Left kidney (tissue), 1 donor: ENCODE measurements at regions not wholly inside any gene's neighbourhood (a gene's known extent, or its start where the extent isn't known, plus 50 kb on each side); places are given as distances from the start of the nearest gene placed in this dataset.
"Not testable (repeated sequence)": the region's sequence is repeated elsewhere in the genome, so short reads cannot be mapped to it uniquely, and the experiment has no call there.

Experiments
- DNase-seq: peaks from one replicate; pipeline ENCODE4 v3.0.0-alpha.2; 2013

DNA sequence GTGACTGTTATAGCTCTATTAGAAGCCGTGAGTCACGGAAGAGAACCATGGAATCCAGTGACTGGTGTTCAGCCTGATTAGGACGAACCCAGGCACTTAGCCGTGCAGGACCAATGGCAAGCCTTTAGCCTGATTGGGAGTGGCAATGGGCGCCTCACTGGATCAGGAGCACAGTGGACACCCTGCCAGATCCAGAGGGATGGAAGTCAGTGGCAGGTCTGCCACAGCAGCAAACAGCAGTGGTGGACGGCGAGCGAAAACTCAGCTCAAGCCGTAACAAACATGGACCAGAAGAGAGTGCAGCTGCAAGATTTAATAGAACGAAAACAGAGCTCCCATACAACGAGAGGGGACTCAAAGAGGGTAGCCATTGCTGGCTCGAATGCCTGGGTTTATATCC, 1326.5 kb downstream of the ADGRL3 start:
- DNase-seq: no peak

DNA sequence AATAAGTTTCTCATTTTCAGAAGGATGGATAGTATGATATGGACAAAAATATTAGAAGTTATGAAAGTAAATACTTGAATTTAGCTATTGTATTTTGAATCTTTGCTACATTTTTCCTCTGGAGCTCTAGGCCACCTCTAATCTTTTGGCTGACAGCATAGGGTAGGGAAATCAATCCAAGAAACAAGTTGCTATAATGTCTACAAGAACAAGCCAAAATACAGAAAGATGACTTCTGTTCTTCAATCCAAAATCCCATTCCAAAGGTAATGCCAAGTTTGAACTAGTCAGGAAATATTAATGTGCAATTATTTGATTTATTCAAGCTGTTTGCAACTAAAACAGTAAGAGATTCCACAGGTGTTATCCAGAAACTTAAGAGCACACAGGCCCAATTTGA, 1323.1 kb downstream of the ADGRL3 start:
- no peak for DNase-seq

DNA sequence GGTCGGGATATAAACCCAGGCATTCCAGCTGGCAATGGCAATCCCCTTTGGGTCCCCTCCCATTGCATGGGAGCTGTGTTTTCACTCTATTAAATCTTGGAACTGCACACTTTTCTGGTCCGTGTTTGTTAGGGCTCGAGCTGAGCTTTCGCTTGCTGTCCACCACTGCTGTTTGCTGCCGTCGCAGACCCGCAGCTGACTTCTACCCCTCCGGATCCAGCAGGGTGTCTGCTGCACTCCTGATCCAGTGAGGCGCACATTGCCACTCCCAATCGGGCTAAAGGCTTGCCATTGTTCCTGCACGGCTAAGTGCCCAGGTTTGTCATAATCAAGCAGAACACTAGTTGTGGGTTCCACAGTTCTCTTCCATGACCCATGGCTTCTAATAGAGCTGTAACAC, 1322.1 kb downstream of the ADGRL3 start:
- no peak for DNase-seq

DNA sequence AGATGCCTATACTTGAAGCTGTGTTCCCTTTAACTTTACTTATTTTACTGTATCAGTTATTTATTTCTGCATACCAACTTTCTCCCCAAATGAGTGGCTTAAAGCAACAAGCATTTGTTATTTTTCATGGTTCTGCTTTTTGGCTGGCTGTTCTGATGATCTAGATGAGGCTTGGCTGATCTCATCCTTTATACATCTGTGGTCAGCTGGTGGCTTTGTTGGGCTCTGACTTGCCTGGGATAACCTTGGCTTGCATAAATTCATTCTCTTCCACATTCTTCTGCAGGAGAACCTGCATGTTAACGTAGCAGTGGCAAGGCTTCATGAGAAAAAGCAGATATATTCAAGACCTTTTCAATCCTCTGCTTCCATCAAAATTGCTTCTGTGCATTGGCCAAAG, 1317.6 kb downstream of the ADGRL3 start:
- no peak for DNase-seq

DNA sequence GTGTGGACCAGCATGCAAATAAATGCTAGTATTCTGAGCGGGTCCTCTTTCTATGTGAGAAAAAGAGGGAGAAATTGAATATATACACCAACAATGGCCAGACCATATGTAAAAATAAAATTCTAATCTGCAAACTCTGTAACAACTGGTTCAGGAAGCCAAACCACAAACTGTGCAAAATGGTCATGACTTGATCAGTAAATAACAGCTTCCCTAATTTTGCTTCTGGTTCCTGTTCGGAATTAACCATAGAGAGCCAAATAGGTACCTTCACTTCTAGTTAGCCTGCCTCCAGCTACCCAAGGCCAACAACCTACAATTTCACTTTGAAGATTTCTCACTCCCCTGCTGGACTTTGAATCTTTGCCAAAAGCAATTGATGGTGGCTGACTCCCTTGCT, 1313.2 kb downstream of the ADGRL3 start:
- DNase-seq: no peak

DNA sequence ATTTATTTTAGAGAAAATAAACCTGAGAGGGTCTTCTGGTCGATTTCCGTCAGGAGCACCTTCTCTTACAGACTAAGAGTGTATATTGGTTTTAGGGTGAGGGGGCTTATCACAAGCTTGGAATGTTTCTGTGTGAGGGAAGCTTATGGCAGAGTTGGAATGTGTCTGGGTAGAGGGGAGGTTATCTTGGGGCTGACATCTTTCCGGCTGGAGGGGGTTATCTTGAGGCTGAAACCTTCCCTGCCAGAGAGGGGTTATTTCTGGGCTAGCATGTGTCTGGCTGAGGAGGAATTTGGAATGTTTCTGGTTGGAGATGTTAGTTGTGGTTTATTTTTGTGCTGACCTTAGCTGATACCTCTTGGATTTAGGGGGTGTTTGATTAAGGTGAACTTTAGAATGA, 1312.1 kb downstream of the ADGRL3 start:
- no peak for DNase-seq

DNA sequence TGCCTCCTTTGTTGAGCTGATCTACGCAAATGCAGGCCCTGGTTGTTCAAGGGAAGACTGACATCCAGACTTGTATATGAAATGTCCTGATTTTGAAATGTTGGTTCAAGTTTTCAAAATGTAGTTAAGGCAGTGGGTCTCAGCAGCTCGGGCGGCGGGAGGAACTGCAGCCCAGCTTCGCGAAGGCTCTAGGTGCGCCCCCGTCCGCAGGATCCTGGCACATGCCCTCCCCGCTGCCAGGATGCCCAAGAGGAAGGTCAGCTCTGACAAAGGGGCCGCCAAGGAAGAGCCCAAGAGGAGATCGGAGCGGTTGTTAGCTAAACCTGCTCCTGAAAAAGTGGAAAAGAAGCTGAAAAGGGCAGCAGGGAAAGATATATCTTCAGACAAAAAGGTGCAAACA, 1310.1 kb downstream of the ADGRL3 start:
- no peak for DNase-seq

DNA sequence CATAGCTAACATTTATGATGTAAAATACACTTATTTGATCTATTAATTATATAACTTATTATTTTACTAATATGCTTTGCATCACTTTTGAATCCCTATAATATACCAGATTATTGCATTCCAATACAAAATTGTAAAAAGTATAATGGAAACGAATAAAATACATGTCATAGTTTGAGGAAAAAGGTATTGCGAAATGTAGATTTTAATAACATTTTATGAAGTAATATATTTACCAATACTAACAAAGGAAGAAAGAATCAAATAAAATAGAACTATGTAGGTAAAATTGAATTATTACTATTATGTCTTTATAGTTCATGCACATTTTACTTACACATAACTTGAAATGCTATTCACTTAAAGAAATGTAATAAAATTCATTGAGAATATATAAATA, 1300.2 kb downstream of the ADGRL3 start:
- no peak for DNase-seq

DNA sequence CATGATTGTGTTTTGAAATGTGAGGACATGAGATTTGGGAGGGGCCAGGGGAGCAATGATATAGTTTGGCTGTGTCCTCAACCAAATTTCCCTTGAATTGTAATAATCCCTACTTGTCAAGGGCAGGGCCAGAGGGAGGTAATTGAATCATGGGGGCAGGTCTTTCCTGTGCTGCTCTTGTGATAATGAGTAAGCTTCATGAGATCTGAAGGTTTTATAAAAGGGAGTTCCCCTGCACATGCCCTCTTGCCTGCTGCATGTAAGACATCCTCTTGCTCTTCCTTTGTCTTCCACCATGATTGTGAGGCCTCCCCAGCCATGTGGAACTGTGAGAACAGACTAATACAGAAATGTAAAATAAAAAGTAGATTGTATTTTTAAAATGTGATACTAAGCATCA, 1294.9 kb downstream of the ADGRL3 start:
- no peak for DNase-seq

DNA sequence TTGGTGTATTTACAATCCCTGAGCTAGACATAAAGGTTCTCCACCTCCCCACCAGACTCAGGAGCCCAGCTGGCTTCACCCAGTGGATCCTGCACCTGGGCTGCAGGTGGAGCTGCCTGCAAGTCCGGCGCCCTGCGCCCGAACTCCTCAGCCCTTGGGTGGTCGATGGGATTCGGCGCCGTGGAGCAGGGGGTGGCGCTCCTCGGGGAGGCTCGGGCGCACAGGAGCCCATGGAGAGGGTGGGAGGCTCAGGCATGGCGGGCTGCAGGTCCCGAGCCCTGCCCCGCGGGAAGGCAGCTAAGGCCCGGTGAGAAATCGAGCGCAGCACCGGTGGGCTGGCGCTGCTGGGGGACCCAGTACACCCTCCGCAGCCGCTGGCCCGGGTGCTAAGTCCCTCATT, 1291.6 kb downstream of the ADGRL3 start:
- not testable (repeated sequence) for DNase-seq

DNA sequence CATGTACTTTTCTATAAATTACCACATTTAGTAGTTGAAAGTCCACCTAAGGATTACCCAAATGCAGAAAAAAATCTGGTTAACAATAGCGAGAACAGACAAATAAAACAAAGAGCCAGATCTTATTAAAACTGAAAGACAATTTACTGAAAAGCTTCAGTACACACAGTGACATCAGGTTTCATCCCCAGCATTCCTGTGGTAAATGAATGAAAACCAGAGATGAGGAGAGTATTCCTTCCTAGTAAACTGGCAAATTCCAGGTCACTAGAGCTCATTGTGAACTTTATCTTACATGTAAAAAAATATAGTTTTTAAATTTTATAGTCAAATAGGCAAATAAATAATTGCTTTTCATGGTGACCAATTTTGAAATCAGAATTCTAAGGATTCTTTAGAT, 1290.5 kb downstream of the ADGRL3 start:
- DNase-seq: no peak

DNA sequence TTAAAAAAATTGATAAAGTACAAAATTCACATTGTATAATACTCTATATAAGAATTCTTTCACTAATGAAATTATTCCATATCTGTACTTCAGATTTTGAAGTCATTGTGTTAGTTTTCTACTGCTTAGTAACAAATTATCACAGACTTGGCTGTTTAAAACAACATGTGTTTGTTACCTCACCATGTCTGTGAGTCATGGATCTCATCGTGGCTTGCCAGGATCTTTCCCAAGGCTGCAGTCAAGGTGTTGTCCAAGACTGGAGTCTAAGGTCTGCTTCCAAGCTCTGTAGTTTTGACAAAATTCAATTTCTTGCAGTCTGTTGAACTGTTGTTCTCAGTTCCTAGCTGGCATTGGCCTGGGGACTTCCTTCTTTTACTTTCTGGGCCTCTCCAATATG, 1286.9 kb downstream of the ADGRL3 start:
- DNase-seq: no peak

DNA sequence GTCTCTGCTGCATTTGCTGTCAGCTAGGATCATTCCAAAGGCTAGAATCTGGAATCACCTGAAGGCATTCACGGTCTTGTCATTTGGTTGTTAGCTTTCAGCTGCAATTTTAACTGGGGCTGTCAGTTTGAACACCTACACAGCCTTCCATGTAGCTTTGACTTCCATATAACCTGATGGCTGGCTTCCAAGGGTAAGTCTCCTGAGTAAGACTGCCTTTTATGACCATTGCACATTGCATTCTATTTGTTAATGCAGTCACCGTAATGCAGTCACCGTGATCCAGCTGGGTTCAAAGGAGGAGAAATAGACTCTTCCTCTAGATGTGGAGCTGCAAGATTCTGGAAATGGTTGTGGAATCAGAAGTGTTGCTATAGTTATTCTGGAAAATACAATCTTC, 1284.2 kb downstream of the ADGRL3 start:
- DNase-seq: no peak

DNA sequence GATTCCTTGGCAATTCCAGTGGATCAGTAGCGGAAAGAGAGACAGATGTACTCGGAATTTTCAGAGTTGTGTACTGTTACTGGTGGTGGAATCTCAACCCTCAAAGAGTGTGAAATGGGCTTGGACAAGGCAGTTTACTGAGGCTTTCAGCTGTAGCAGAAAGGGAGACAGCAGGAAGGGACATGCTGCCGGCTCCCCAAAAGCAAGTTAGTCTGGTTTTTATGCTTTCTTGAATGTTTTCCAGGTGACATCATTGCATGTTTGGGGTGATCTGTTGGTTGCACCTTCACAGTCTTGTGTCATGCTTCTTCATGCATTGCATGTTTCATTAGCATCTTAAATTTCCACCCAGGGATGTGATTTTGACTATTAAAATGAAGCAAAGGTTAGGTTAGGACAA, 1282.2 kb downstream of the ADGRL3 start:
- DNase-seq: no peak

DNA sequence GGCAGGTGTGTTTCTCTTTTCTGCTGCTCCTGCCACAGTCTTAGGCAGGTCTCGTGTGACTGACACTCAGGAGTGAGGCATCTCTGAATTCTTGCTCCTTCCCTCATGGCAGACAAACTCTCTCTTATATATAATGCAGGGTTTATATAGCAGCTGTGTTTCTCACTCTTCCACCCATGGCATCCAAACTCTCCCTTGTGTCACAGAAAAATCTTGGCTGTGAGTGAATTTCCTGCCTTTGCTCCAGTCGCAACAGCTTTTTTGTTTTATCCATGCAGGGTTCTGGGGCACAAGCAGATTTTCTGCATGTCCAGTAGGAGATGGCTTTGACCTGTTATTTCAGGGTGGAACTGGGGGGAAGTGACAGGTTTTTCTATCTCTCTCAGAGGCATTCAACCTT, 1275.5 kb downstream of the ADGRL3 start:
- DNase-seq: no peak

DNA sequence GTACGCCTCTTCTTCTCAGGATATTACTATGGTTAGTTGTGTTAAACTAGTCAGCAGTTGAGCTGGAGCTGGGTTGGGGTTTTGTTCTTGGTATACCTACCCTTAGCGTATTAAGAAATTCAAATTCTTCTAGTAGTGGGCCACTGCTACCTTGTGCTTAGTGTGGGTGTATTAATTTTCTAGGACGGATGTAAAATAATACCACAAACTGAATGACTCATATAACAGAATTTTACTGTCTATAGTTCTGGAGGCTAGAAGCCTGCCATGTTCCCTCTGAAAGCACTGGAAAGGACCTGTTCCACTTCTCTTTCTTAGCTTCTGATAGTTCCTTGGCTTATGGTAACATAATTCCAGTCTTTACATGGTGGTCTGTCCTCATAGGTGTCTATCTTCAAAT, 1274.7 kb downstream of the ADGRL3 start:
- no peak for DNase-seq

DNA sequence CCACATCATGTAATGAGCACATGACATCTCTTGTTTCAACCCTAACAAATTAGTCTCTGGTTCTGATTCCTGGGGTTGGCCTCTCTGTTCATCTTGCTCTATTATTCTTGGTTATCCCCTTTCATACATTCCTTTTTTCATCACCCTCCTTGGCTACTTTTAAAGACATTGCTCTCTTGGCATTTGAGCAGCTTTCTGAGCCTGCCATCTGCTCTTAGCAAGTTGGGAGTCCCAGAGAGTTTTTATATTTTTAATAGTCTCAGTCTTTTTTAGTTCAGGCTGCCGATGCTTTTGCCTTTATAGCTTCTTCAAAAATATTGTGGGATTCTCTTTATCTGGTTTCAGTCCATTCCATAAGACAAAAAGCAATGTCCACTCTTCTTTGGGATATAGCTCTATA, 1270.9 kb downstream of the ADGRL3 start:
- DNase-seq: no peak

DNA sequence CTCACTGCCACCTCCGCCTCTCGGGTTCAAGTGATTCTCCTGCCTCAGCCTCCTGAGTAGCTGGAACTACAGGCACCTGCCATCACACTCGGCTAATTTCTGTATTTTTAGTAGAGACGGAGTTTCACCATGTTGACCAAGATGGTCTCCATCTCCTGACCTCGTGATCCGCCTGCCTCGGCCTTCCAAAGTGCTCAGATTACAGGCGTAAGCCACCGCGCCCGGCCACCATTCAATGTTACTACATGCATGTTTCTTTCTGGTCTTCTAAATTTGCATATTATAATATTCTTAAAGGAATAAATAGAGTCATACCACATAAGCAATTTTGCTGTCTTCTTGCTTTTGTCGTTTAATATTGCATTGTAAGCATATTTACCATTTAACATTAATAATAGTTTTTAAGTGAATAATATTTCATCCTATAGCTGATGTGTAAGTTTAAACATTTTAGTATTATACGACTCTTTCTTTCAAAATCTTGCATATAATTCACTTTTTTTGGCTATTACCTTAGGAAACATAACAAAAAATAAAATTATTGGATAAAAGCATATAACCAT, 1270.4 kb downstream of the ADGRL3 start:
- no peak for DNase-seq

DNA sequence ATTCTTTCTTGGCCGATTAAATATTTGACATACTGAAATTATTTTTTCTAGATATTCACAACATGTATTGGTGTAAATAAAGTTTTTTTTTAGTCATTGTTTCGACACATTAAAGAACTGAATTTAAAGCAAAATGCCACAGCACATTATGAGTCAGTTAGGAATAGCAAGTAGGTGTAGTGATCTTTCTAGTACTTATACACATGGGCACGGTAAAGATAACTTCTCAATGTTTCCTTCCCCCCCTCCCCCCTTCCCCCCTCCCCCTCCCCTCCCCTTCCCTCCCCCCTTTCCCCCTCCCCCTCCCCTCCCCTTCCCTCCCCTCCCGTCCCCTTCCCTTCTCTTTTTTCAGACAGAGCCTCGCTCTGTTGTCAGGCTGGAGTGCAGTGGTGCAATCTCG, 1269.9 kb downstream of the ADGRL3 start:
- no peak for DNase-seq

DNA sequence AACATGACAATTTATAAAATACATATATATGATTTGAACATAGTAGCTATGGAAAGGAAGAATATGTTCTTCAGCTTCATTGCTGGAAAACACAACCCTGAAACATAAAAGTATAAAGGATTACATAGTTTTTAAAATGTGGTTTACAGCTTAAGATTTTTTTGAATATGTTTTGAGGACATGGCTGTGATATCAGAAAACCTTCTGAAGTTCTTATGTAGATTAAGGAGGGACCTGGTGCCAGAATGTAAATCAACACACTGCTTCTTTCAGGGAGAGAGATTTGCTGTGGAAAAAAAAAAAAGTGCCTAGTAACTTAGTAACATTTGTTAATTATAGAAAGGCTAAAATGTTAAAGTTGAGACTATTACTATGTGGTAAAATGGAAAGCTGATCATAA, 1261.8 kb downstream of the ADGRL3 start:
- DNase-seq: no peak

DNA sequence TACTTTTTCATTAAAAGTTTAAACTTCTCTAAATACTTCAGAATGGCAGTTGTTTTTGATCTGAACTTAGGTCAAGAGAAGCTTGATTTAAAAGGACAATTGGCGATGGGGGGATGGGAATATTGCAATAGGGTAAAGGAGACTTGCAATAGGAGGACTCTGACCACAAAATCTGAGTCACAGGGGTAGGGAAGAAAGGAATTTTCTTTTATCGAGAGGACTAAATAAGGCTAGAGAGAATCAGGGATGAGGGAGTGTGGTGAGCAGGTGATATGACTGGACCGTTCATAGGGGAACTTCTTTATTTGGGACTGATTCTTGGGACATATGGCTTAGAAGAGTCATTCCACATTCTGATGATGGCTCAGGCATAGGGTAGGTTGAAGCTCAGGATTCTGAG, 1260.2 kb downstream of the ADGRL3 start:
- no peak for DNase-seq

DNA sequence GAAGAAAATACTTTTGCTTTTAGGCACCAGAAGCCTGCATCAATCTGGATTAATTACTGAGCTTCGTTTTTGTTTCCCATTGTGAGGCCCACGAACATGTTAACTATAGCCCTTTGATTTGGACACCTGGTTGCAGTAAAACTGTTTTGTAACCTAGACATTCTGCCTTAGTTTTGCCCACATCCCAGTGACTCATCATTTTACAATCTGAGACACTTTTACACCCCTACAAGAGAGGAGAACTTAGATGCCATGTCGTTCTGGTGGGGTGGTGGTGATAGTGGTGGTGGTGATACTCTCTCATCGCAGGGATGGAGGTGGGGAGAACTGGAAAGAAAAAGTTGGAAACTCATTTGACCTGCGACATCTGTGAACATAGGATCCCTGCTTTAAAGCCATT, 1257.2 kb downstream of the ADGRL3 start:
- no peak for DNase-seq

DNA sequence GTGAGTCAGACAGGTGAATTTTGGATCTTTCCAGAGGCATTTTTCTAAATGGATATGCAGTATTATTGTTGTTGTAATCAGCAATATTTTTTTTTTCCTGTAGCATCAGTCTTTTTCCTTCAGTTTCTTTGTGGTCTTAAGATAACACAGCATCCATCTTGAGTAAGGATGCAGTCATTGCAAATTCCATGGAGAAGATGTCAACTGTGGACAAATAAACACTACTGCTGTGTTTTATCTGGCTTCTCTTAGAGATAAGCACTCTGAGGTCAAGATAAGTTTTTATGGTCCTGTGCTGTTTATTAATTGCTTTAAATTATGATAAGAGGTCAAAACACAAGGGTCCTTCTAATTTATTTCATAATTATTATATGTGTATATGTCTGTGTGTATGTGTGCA, 1255.7 kb downstream of the ADGRL3 start:
- no peak for DNase-seq

DNA sequence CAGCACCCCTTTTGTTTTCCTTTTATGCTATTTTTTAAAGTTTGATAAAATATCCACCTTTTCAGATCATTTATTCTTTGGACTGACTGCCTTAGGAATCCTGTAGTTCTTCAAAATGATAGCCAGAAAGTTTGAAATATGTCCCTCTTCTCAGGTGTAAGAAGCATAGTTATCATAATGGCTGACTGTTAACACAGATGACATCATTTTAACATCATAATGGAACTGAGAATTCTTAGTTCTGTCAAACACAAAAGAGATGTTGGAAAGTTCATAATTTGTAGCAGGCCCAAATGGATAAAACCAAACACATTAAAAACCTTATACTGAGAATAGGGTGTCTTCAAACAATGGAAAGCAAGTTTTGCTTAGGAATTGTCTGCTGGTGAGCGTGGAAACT, 1254.4 kb downstream of the ADGRL3 start:
- DNase-seq: no peak

DNA sequence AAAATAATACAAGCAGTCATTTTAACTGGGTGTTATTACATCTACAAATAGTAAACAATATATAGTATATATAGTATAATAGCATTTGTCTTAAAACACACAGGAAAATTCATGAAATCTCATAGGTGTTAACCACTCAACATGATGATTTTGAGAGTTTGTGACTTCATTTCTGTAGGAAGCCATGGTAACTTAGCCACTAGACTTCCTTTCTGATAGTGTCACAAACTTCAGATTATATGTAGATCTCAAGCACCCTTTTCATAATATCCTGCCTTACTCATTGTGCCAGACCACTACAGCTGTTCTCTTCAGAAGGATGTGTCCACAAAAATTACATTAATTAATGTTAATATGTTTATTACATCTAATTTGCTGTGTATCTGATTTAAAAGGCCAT, 1250.6 kb downstream of the ADGRL3 start:
- no peak for DNase-seq
